GM18951 (cell line): ENCODE measurements at regions not wholly inside any gene's neighbourhood (a gene's known extent, or its start where the extent isn't known, plus 50 kb on each side); places are given as distances from the start of the nearest gene placed in this dataset.

Experiments
- POLR2A ChIP-seq: IDR thresholded peaks from 4 replicates; pipeline ENCODE4 v1.6.1; 2011; ENCODE audit warnings: mild to moderate bottlenecking; ENCODE audit not compliant: insufficient read length, insufficient read depth; ENCODE audit errors: extremely low read depth
- in situ Hi-C: fragments of 300-500 bp; cut with MboI; formaldehyde crosslinking; loops from one replicate; pipeline ENCODE4 v1.12.0; 2022; ENCODE audit warnings: low sequenced_read_pairs, mixed read lengths, inconsistent platforms; ENCODE audit not compliant: unreplicated experiment

DNA sequence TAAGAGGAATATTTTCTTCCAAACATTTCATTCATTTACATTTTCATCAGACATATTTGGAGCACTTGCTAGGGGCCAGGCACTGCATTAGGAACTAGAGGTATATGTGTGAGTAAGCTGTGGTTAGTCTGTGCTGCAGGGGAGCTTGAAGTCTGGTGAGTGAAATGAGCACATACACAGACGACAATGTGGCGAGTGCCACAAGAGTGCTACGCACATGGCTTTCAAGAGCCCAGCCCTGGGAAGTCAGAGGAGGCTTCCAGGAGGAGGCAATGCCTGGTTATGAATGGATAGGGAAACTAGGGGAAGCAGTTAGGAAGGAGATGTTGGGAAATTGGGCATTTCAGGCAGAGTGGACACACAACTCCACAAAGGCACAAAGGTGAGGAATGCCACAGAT lies 171.8 kb downstream of the IER5 start:
- TF ChIP-seq POLR2A, result no peak
- in situ Hi-C loops, result no loop called here

DNA sequence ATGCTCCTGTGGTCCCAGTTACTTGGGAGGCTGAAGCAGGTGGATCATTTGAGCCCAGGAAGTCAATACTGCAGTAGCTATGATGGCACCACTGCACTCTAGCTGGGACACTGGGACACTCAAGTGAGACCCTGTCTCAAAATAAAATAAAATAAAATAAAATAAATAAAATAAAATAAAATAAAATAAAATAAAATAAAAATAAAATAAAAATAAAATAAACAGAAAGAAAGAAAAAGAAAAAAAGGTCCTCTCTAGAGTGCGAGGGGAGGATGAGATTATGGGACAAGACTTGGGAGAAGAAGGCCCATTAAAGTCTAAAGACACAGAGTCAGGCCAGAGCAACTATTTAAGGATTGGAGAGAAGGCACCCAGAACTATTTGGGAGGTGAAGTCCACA lies 172.5 kb downstream of the IER5 start:
- in situ Hi-C loops, result no loop called here
- no peak for TF ChIP-seq POLR2A

DNA sequence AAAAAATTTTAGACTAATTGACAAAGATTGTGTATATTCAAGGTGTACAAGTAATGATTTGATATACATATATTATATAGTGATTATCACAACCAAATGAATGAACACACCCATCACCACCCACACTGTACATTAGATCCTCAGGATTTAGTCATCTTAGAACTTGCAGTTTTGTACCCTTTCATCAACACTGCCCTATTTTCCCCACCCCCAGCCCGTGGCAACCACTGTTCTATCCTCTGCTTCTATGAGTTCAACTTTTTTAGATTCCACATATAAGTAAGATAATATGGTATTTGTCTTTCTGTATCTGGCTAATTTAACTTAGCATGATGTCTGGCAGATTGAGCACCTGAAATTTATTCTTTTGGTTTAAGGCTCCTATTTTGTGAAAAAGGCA lies 173.6 kb downstream of the IER5 start:
- in situ Hi-C loops, result no loop called here

DNA sequence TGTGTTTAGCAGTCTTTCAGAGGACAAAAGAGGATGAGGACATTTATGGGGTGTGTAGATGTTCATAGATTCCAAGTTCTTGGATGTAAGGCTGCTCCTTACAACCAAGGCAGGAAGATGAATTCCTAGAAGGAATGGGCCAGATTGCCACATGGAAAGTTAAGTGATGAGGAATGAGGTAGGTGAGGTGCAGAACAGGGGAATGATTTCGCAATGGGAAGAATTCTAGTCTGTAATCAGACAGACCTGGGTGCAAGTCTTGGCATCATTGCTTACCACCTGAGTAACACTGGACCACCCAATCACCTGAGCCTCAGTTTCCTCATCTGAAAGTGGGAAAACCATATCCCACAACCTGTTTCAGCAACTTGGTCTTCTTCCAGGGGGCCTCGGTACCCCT lies 174.9 kb downstream of the IER5 start:
- no peak for TF ChIP-seq POLR2A
- in situ Hi-C loops, result no loop called here

More for the DNA sequence above, 173.6 kb downstream of the IER5 start:
- TF ChIP-seq POLR2A, result no peak

DNA sequence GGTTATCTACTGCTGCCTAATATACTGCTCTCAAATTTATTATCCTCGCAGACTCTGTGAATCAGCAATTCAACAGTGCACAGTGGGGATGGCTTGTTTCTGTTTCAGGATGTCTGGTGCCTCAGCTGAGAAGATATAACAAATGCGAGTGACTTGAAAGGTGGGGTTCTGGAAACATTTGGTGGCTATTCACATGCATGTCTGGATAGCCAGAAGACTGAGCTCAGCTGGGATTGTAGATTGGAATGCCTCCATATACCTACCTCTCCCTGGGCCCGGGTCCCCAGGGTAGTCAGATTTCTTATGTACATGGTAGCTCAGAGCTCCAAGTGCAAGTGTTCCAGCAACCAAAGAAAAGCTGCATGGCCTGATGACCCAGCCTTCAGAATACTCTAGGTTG lies 176.3 kb downstream of the IER5 start:
- in situ Hi-C loops, result no loop called here
- TF ChIP-seq POLR2A, result no peak

DNA sequence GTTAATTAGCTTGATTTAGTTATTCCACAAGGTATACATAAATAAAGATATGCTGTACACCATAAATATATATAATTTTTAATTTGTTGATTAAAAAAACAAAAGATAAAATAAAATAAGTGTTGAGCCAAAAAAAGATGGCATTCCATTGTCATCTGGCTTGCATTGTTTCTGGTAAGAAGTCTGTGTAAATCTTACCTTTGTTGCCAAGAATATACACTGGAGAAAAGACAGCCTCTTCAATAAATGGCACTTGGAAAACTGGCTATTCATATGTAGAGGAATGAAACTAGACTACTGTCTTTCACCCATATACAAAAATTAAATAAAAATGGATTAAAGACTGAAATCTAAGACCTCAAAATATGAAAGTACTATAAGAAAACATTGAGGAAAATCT lies 196.5 kb downstream of the IER5 start:
- in situ Hi-C loops, result no loop called here
- no peak for TF ChIP-seq POLR2A

DNA sequence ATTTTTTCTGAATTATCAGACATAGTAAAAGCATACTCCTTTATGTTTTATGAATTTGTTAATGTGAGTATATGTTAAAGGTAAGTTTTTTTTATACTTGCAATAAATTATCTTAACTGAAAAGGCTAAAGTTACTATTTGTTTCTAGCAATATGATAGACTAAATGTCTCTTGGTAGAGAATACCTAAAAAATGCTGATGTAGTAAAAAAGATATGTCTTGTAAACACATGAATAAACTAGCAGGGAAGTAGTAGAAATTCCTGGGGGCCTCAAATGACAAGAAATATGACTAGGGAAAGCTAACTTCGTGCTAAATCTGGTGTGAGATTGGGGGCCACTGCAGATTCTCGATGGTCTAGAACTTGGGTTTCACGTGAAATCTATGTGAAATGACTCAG lies 188.1 kb upstream of the CACNA1E start:
- no peak for TF ChIP-seq POLR2A

DNA sequence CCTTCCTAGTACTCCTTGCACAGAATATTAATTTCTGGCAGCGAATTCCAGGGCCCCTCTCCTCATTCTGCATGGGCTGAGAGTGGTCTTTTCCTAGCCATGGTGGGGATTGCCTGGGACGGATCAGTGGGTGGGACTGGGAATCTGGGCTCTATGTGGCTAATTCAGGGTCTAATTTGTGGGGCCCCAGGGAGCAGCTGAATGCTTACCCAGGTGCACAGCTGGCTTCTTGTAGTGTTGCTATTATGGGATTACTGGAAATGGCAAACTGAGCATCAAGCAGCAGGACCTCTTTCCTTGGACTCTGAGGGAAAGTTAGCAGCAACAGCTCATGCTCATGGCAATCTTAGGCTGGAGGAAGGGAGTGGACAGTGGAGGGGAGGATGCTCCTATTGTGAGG lies 187.1 kb upstream of the CACNA1E start:
- no peak for TF ChIP-seq POLR2A
- in situ Hi-C loops, result no loop called here

More for the DNA sequence above, 188.1 kb upstream of the CACNA1E start:
- in situ Hi-C loops, result no loop called here

DNA sequence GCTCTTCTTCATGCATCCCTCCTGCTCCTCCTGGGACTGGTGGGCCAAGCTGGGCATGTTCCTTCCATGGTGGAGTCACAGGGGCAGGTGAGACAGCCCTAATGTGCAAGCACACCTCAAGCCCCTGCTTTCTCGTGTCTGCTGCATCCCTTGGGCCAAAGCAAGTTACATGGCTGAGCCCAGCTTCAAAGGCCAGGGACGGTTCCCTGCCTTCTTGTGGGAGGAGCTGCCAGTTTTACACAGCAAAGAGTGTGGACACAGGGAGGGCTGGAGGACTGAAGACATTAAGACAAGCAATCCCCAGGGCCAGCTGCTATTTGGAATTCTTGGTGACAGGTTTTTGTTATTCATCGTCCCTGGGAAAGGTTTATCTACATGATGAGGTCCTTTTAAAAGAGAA lies 175.2 kb upstream of the CACNA1E start:
- TF ChIP-seq POLR2A, result no peak
- in situ Hi-C loops, result no loop called here

DNA sequence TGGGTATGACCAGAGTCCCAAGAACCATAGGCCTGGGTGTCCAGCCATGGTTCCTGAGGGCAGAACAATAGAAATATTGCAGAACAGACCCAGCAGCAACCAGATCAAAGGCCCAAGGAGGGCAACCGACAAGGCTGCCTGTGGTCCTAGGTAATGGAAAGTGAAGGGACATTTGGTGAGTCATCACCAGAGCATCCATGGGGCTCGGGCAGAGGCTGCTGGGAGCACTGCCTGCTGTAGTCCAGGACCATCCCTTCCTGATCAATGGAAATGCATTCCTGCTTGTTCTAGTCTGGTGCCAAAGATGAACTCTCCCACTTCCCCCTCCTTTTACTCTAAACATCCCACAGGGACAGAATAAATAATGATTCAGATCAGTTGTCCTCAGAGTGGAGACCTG lies 172.8 kb upstream of the CACNA1E start:
- in situ Hi-C loops, result no loop called here
- no peak for TF ChIP-seq POLR2A

DNA sequence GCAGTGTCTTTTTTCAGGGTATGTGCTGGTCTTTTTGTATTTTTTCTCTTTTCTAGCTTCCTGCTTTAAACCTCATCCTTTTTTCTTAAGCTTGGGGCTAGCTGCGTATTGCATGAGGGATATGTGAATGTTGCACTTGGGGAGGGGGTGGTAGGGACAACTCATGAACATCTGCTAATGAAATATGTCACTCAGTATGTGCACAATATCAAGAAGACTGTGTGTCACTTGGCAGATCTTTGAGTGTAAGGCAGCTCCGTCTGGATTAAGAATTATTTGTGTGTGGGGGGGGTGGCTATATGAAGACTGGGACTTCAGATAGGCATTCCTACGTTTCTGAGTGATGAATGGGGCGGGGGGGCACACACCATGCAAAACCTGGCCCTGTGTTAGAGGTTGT lies 170.4 kb upstream of the CACNA1E start:
- no peak for TF ChIP-seq POLR2A
- in situ Hi-C loops, result no loop called here

DNA sequence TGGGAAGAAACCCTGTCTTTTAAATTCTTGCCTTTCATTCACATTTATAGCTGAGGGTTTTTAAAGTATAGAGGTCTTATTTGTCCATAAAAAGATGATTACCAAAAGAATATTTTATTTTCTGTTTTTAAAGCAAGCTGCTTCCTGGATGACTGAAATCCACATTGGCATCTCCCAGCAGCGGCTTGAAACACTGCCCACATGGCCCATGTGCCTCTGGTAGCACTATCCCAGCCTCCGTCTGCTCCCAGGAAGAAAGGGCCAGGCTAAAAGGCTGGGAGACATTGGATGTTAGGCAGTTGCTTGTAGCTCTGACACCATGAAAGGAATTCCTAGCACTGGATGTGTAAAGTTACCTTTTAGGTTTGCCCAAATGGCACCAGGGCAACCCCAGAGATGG lies 169.9 kb upstream of the CACNA1E start:
- TF ChIP-seq POLR2A, result no peak
- in situ Hi-C loops, result no loop called here

DNA sequence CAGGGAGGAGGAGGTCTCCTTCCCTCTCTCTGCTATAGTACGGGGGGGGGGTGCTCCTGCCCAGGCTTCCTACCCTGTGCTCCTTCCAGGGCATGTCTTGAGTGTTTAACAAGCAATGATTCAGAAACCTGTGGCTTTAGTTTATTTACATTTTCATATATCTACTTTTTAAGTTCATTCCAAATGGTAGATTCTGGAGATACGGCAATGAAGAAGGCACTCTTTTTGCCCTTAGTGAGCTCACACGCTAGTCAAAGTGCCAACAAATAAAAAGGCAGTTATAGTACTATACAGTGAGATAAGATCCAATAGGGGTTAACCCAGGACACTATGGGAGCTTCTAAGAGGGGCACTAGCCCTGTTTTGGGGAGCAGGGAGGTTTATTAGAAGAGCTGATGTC lies 169.3 kb upstream of the CACNA1E start:
- no peak for TF ChIP-seq POLR2A
- in situ Hi-C loops, result no loop called here

DNA sequence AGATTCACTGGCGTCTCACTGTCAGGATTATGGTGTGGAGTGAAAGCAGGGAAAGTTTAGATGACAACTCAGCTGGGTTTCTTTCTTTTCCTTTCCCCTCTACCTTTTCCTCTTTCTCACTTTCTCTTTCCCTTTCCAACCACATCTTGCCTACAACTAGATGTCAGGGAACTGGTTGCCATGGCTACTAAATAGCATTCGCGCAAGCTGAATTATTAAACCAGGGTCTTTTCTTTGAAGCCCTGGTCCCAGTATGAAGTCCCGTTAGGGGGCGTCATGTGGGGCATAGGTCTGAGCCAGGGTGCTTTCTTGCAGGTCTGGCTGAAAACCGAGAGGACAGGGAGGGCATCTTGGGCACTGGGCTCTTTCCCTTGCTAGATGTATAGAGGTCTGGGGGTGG lies 168.4 kb upstream of the CACNA1E start:
- in situ Hi-C loops, result no loop called here
- TF ChIP-seq POLR2A, result no peak

DNA sequence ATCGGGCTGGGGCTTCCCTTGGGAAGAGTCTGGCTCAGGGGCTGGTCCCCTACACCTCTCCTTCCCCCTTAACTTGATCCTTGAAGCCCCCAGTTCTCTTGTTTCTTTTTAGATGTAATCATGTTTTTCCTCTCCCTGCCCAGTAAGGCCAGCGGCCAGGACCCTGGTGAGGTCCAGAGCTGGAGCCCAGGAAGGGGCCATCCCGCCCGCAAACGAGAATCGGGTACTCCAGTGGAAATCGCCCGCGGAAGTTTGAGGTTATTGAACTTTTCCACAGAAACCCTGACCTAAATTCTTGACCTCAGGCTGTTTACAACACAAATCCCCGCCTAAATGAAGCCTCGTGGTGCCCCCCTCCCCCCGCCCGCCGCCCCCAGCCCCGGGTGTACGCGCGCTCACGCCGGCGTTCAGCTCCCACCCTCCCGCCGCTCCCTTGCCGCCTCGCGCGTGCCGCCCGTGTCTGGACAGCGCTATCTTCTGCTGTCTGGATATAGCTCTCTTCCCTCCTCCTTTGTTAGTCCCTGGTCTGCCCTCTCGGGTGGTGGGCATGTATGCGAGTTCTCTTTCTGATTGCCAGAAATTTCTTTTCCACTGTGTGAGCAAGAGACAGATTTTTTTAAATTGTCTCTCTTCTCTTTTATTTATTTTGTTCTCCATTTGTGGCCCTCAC lies 165.9 kb upstream of the CACNA1E start:
- in situ Hi-C loops, result no loop called here
- TF ChIP-seq POLR2A, result no peak

DNA sequence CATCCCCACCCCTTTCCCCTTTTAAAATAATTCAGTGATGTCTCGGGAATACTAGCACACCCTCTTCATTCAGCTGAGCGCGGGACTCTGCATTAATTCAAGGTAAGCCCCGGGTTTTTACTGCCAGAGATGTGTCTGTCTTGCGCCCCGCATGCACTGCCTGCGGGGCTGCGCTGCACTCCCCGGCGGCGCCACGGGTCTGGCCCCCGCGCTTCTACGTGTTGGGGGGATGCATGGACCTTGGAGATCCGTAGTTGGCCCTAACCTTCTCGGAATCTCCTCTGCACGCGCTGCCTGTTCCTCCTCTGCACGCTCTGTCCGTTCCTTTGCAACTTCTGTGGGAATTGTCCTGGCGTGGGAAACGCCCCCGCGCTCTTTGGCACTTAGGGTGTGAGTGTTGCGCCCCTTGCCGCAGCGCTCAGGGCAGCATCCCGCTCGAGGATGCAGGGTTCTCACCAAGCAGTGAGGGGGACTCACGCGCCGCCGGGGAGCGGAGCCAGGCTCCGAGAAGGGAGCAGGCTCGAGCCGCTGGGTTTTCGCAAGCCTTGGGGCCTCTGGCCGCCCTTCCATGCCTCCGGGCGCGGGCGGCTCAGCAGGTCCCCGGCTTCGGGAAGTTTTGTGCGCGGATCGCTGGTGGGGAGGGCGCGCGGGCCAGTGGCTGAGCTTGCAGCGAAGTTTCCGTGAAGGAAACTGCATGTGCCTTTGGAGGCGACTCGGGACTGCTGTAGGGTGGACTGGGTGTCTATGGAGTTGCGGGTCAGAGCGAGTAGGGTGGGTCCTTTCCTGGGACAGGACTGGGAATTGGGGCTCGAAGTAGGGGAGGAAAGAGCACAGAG lies 165.1 kb upstream of the CACNA1E start:
- no peak for TF ChIP-seq POLR2A
- in situ Hi-C loops, result no loop called here
